OCI-M2 (cell line): ENCODE measurements at regions not wholly inside any gene's neighbourhood (a gene's known extent, or its start where the extent isn't known, plus 50 kb on each side); places are given as distances from the start of the nearest gene placed in this dataset.

Experiments used
- DNase-seq: peaks from one replicate; lab custom pipeline; 2025; ENCODE audit not compliant: unreplicated experiment; lab: John Stamatoyannopoulos, UW

- DNase-seq: no peak
Observed at GRCh38 chr10:78184851-78185692, 151.4 kb downstream of the RPS24 start.

DNA sequence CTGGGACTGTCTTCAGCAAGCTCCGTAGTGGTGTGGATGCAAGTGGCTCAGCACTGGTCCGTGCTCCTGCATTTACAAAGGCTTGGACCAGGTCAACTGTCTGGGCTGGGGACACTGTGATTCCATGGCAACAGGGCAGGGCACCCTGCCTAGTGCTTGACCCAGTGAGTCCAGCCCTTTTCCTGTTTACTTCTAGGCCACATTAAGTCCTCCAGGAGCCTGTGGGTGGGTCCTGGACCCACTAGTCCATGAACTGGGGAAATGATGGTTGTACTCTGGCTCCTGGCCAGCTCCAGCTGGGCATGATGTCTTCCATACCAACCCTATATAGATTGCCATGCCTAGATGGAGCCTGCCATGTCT, 152.0 kb downstream of the RPS24 start:
- no peak for DNase-seq

DNA sequence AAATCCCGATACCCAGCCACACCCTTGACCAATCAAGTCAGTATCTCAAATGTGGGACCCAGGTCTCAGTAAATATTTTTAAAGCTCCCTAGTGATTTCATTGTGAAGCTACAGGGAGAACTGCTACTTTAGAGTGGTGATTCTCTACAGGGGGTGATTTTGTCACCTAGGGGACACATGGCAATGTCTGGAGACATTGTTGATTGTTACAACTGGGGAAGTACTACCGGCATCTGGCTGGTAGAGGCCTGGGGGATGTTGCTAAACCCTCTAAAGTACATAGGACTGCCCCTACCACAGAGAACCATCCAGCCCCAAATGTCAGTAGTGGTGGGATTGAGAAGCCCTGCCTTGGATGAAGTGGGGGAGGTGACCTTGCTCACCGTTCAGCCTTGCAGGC, 152.9 kb downstream of the RPS24 start:
- no peak for DNase-seq

DNA sequence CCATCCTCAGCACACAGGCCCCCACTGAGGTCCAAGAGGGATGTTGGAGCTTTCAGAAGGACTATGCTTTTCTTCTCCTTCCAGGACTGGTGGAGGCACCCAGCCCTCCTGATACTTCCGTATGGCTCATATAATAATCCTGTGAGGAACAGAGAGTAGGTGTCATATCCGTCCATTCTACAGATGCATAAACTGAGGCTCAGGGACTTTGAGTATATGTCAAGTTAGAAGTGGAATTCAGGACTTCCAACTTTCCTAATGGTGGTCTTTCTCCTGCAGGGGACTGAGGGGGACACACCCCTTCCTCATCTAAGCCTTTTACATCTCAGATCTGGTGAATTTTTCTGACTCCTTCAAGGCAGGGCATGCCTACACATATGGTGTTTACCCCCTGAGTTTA, 153.7 kb downstream of the RPS24 start:
- no peak for DNase-seq

- no peak for DNase-seq
Observed at GRCh38 chr10:78188446-78188845, 154.8 kb downstream of the RPS24 start.

- no peak for DNase-seq
Observed at GRCh38 chr10:78190051-78190825, 156.6 kb downstream of the RPS24 start.

- DNase-seq: no peak
Observed at GRCh38 chr10:78191301-78191700, 157.6 kb downstream of the RPS24 start.

- no peak for DNase-seq
Observed at GRCh38 chr10:78193189-78193588, 159.5 kb downstream of the RPS24 start.

DNA sequence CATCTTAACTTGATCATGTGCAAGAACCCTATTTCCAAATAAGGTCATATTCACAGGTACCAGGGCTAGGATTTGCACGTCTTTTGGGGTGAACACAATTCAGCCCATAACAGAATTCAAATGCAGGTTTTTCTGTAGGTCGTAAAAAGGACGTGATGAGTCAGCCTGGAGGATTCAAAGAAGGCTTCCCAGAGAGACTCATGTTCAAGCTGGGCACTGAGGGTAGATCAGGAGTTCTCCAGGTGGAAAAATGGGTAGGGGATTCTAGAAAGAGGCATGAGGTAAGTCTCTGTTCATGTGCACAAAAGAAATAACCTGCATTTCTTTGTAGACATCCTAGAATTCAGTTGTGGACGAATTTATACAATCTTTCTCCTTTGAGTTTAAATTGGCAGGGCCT, 160.4 kb downstream of the RPS24 start:
- DNase-seq: no peak

DNA sequence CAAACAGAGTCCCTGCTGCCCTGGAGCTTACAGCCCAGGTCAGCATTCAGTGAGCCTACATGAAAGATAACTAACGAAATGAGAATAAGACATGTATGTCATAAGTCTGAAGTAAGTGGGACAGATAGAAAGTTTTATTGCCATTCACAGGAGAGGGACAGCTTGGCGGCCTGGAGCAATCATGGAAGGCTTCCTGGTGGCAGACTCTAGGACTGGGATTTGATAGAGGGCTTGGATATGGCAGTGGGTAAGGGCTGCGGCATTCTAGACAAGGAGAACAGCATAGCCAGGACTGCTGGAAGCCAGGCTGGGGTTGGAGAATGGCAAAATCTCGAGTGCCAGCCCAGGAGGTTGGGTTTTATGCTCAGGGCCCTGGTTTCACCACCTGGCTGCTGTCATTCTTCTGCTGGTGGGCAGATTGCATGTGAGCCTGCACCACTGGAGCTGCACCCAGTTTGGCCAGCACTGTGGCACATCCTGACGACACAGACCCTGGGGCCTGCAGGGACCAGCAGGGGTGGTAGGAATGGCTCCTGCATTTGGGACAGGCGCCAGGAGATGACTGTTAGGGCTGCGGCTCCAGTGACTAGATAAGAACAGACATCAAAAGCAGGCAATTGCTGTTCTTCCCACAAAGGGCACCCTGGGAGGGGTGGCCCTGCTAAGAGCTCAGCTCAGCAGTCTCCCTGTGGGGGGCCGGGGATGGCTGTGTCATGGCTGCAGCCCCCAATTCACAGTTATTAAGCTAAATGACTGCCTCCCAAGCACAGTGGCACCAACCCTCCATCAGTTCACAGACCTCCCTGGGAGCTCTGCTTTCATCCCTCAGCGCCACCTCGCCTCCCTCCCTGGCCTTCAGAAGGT, 161.1 kb downstream of the RPS24 start:
- DNase-seq: no peak

- no peak for DNase-seq
Observed at GRCh38 chr10:78196396-78196795, 162.7 kb downstream of the RPS24 start.

- no peak for DNase-seq
Observed at GRCh38 chr10:78196964-78197363, 163.3 kb downstream of the RPS24 start.

DNA sequence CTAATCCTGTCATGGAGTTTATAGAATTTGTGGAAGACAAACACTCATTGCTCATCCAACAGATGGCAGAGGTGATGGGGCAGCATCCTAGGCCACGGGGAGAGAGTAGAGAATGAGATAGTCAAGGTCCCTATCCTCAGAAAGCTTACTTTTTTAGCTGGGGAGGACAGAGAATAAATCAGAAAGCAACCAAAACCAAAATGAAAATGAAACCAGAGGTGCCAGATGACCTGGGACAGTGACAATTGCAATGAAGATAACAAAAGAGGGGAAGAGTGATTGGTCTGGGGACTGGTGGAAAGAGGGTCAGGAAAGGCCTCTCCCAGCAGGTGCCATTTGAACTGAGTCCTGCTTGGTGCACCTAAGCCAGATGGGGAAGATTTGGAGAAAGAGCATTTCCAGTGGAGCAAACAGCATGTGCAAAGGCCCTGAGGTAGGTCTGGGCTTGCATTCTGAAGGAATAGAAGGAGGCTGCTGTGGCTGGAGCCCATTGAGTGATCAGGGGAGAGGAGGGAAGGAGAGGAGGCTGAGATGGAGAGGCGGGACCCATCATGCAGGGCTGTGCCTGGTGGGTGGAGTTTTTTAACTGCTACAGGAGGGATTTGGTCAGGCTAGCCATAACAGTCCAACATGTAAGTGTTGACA, 164.1 kb downstream of the RPS24 start:
- no peak for DNase-seq

GRCh38 chr10:78199005-78199725, 165.5 kb downstream of the RPS24 start:
- DNase-seq: no peak

DNA sequence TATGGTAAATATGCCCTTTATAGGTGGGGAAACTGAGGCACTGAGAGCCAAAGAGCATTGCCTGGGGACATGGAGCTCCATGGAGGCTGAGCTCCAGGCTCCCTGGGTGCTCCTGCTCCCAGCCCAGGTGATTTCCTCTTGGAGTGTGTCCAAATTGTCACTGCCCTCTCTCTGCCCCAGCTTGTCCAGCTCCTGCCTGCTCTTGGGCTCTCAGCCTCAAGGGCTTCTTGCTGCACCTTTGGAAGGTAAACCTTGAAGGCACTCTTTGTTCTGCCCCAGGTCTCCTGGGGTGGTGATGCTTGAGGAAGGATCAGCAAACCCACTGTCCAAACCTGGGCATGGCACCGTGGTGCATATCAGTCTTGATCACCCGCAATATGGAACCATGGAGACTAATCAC, 166.1 kb downstream of the RPS24 start:
- DNase-seq: no peak

- DNase-seq: no peak
Observed at GRCh38 chr10:78200686-78201085, 167.0 kb downstream of the RPS24 start.

DNA sequence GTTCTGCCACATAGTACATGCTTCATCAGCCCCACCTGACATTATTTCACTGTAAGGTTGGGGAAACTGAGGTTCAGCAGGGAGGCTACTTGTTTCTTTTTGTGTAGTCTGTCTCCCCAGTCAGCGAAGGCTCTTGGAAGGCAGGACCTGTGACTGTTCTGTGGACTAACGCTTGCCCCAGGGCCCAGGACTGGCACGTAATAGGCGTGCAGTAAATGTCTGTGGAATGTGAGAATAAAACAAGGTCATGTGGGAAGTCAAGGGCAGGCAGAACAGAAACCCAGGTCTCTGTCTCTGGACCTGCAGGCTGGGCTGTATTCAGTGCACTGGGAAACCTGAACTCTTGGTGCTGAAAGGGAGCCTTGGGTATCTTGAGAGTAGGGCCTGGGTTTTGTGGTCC, 168.7 kb downstream of the RPS24 start:
- no peak for DNase-seq

- DNase-seq: no peak
Observed at GRCh38 chr10:78203915-78204818, 170.5 kb downstream of the RPS24 start.

DNA sequence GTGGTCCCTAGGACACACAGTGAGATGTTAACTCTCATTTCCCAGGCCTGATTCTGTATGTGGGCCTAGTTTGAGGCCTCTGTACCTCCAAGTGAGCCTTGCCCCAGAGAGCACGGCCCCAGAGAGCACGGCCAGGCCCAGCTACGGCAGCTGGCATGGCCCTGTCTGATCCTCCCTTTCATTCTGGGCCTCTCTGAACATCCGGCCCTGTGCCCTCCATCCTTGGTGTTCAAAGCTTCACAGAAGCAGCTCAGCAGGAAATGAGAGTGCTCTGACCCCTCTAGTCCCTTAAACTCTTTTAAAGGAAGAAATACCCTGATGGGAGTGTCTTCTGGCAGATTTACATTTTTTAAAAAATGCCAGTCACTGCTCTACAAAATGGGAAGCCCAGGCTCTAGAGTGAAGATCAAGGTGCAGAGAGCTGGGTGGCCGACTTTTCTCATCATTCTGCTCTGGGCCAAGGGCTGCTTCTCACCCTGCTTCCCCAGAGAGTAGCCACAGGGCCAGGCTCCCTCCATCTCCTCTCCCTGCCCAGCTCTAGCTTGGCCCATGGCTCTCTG, 171.9 kb downstream of the RPS24 start:
- no peak for DNase-seq
